ENCODE measurements at regions not wholly inside any gene's neighbourhood (a gene's known extent, or its start where the extent isn't known, plus 50 kb on each side); places are given as distances from the start of the nearest gene placed in this dataset.

DNA sequence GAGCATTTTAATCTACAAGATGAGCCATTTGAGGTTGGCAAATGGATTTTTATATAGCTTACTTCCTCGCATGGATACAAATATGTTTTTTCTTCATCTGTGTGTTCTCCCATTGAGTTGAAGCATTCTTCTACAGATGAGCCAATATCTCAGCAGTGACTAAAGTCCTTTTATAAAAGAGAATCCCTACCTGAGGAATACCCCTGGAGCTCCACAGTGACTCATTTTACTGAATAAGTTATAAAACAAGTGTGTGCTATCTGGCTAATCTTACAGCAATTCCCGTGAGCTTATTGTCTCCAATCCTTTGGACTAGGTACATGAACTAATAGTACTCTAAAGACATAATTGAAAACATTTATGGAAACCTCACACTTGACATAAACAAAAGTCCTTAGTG is 354.2 kb upstream of the BCHE start:
- ATAC-seq (ENCODE audit: poor library complexity) (no peak), DNase-seq (no peak)
- no peak overlapping the region for H3K27ac ChIP-seq (ENCODE audit: low read depth in 1 of 2, low read length in 2 of 2)
- H3K4me3 Mint-ChIP-seq: no peak overlapping the region
- ChIA-PET POLR2A (no interaction called here), CTCF (no interaction called here)
- H3K36me3 ChIP-seq (ENCODE audit: insufficient read depth, low read length): no peaks in the 10 kb centered on the region
- H3K9me3 Mint-ChIP-seq: peaks cover 5% of the 10 kb centered on the region
- H3K27ac Mint-ChIP-seq: no peak overlapping the region
- no peaks in the 10 kb centered on the region for H3K4me1 ChIP-seq (ENCODE audit: insufficient read depth, low read length)
- no peaks in the 10 kb centered on the region for H3K27me3 Mint-ChIP-seq
- no peaks in the 10 kb centered on the region for H3K27me3 ChIP-seq (ENCODE audit: control insufficient read depth in 1 of 2, insufficient read depth in 2 of 2, low read length in 2 of 2)
- no peaks in the 10 kb centered on the region for H3K4me1 Mint-ChIP-seq (ENCODE audit: low read depth)
- intact Hi-C loops (cut with DNase I, micrococcal nuclease): no loop called here
- TF ChIP-seq, protein P1, sequence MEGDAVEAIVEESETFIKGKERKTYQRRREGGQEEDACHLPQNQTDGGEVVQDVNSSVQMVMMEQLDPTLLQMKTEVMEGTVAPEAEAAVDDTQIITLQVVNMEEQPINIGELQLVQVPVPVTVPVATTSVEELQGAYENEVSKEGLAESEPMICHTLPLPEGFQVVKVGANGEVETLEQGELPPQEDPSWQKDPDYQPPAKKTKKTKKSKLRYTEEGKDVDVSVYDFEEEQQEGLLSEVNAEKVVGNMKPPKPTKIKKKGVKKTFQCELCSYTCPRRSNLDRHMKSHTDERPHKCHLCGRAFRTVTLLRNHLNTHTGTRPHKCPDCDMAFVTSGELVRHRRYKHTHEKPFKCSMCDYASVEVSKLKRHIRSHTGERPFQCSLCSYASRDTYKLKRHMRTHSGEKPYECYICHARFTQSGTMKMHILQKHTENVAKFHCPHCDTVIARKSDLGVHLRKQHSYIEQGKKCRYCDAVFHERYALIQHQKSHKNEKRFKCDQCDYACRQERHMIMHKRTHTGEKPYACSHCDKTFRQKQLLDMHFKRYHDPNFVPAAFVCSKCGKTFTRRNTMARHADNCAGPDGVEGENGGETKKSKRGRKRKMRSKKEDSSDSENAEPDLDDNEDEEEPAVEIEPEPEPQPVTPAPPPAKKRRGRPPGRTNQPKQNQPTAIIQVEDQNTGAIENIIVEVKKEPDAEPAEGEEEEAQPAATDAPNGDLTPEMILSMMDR (IDR thresholded peaks at IDR 0.05): no peak
- no peaks in the 10 kb centered on the region for H3K9me3 ChIP-seq (ENCODE audit: control insufficient read depth in 1 of 2, insufficient read depth in 1 of 2, low read length in 2 of 2)
- no peak overlapping the region for H3K4me3 ChIP-seq (ENCODE audit: low read length)
- no peaks in the 10 kb centered on the region for H3K36me3 Mint-ChIP-seq (ENCODE audit: low read depth)

DNA sequence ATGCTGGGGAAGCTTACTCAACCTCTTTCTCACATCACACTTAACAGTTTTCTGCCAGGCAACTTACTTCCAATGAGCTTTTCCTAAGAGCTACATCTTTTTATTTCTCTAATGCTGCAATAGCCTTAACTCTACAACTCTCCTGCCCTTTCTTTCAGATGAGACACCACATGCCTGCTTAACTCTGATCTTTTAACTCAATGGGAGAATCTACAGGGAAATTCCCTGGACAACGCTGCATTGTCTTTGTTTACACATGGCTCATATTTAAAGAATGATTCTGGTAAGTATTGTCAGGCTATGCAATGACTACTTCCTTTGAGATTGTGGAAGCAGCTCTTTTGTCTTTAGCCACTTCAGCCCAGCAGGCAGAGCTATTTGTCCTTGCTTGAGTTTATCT is 353.1 kb upstream of the BCHE start:
- H3K27me3 ChIP-seq (ENCODE audit: control insufficient read depth in 1 of 2, insufficient read depth in 2 of 2, low read length in 2 of 2): no peaks in the 10 kb centered on the region
- H3K27me3 Mint-ChIP-seq: no peaks in the 10 kb centered on the region
- DNase-seq (no peak), ATAC-seq (ENCODE audit: poor library complexity) (no peak)
- ChIA-PET CTCF (no interaction called here), POLR2A (interaction anchor here (0.8 kb wide), 1 partner anchor 196 kb away, joined by 3 read pairs; no protein-coding TSS in a partner anchor)
- peaks cover 6% of the 10 kb centered on the region for H3K9me3 Mint-ChIP-seq
- intact Hi-C loops (cut with DNase I, micrococcal nuclease): no loop called here
- H3K4me3 ChIP-seq (ENCODE audit: low read length): no peak overlapping the region
- no peaks in the 10 kb centered on the region for H3K36me3 Mint-ChIP-seq (ENCODE audit: low read depth)
- no peaks in the 10 kb centered on the region for H3K9me3 ChIP-seq (ENCODE audit: control insufficient read depth in 1 of 2, insufficient read depth in 1 of 2, low read length in 2 of 2)
- no peaks in the 10 kb centered on the region for H3K36me3 ChIP-seq (ENCODE audit: insufficient read depth, low read length)
- no peaks in the 10 kb centered on the region for H3K4me1 ChIP-seq (ENCODE audit: insufficient read depth, low read length)
- no peak overlapping the region for H3K27ac ChIP-seq (ENCODE audit: low read depth in 1 of 2, low read length in 2 of 2)
- H3K27ac Mint-ChIP-seq: no peak overlapping the region
- H3K4me1 Mint-ChIP-seq (ENCODE audit: low read depth): no peaks in the 10 kb centered on the region
- no peak overlapping the region for H3K4me3 Mint-ChIP-seq
- TF ChIP-seq, protein P1 (IDR thresholded peaks at IDR 0.05): no peak

DNA sequence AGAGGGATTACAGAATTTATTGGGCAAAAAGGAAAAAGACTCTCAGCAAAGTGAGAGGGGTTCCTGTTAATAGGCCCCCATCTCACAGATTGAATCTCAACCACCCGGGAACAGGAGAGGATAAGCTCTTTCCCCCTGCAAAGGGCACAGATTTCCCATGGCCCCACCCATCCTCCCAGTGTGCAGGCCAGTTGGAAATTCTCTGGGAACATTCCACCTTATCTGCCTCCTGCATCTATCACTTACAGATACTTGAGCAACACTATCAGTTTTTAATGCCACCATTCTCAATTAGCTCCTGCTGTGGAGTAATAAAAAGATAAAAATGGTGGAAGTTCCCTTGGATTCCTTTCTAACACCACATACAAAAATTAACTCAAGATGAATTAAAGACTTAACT is 350.0 kb upstream of the BCHE start:
- H3K4me1 Mint-ChIP-seq (ENCODE audit: low read depth): no peaks in the 10 kb centered on the region
- peaks cover 6% of the 10 kb centered on the region for H3K9me3 Mint-ChIP-seq
- Histone ChIP-seq H3K27ac (ENCODE audit: low read depth in 1 of 2, low read length in 2 of 2) (no peak overlapping the region), H3K27me3 (ENCODE audit: control insufficient read depth in 1 of 2, insufficient read depth in 2 of 2, low read length in 2 of 2) (no peaks in the 10 kb centered on the region), H3K36me3 (ENCODE audit: insufficient read depth, low read length) (no peaks in the 10 kb centered on the region), H3K4me3 (ENCODE audit: low read length) (no peak overlapping the region), H3K9me3 (ENCODE audit: control insufficient read depth in 1 of 2, insufficient read depth in 1 of 2, low read length in 2 of 2) (no peaks in the 10 kb centered on the region), H3K4me1 (ENCODE audit: insufficient read depth, low read length) (no peaks in the 10 kb centered on the region)
- TF ChIP-seq, protein P1 (IDR thresholded peaks at IDR 0.05): no peak
- intact Hi-C loops (cut with DNase I, micrococcal nuclease): no loop called here
- no peak for DNase-seq
- H3K27me3 Mint-ChIP-seq: no peaks in the 10 kb centered on the region
- no peak overlapping the region for H3K4me3 Mint-ChIP-seq
- no peak for ATAC-seq (ENCODE audit: poor library complexity)
- ChIA-PET CTCF (no interaction called here), POLR2A (no interaction called here)
- H3K27ac Mint-ChIP-seq: no peak overlapping the region
- H3K36me3 Mint-ChIP-seq (ENCODE audit: low read depth): no peaks in the 10 kb centered on the region

Measured in CD4-positive, alpha-beta T cell (primary cell).